GM04504 (cell line): ENCODE measurements at regions not wholly inside any gene's neighbourhood (a gene's known extent, or its start where the extent isn't known, plus 50 kb on each side); places are given as distances from the start of the nearest gene placed in this dataset.

Experiments used
- DNase-seq: peaks from one replicate; pipeline ENCODE4 v3.0.0-alpha.2; 2012; ENCODE audit warnings: low read depth

- DNase-seq: no peak
Measured at GRCh38 chr11:121688055-121688491, 235.3 kb upstream of the SORL1-AS1 start.

GRCh38 chr11:121683791-121684190 is 231.0 kb upstream of the SORL1-AS1 start:
- no peak for DNase-seq
